ENCODE measurements at regions not wholly inside any gene's neighbourhood (a gene's known extent, or its start where the extent isn't known, plus 50 kb on each side); places are given as distances from the start of the nearest gene placed in this dataset.
"Not testable (repeated sequence)": the region's sequence is repeated elsewhere in the genome, so short reads cannot be mapped to it uniquely, and the experiment has no call there.

DNA sequence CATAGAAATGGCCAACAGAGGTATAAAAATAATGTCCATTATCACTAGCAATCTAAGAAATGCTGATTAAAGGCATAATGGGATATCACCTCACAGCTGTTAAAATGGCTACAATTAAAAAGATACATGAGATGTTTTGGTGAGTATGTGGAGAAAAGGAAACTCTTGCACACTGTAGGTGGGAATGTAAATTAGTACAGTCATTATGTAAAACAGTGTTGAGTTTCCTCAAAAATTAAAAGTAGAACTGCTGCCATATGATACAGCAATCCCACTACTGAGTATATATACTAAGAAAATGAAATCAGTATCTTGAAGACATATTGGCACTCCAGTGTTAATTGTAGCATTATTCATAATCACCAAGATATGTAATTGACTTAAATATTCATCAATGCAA lies 982.2 kb upstream of the EPHA6 start:
- no peak for DNase-seq

GRCh38 chr3:95860628-95861027 lies 953.8 kb upstream of the EPHA6 start:
- not testable (repeated sequence) for DNase-seq

DNA sequence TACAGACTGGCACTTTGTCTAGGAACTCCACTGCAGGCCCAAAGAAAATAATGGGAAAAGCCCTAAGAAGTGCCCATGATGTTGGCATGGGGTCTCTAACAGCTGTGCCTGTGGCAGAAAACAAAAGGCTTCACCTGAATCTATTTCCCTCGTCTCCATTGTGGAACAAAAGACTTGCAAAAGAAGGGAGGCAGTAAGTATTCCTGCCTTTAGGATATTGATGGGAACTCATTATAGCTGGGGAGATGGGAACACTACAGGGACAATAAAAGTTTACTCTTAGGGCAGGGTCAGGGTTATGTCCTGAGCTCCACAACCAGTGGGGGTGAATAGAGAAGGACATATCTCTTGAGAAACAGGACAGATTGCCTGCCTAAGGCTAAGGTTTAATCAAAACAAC lies 930.6 kb upstream of the EPHA6 start:
- no peak for DNase-seq

- no peak for DNase-seq
Observed at GRCh38 chr3:95886616-95887015, 927.8 kb upstream of the EPHA6 start.

DNA sequence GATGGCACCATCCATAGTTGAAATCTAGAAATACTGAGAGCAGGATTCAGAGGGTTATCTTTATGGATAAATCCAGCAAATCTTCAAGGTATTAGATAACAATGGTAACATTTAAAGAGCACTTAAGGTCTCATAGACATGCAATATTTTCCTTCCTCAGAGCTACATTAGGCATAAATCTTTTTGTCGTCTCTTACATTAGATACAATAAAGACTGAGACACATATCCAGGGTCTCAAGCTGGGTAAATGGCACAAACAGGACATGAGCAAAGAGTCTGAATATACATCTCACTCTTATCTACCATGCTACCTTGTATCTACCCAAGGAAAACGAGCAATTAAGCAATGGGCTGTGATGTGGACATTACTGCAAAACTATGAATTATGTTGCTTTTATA lies 927.3 kb upstream of the EPHA6 start:
- no peak for DNase-seq

DNA sequence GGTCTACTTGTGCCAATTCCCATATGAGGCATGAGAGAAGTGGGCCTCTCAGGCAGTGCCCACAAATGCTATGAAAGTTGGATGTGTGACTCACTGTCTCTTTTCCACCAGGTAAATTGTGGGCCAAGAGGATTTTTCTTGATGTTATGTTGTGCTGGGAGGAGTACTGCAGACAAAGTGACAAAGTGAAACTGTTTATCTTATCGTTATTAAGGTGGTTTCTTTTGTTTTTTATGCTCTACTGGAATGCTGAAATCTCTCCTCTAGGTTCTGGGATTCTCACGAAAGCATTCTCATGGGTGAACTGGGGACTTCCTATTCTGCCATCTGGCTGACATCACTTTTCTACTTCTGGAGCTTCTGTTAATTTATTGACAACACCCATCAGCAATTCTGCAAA lies 919.6 kb upstream of the EPHA6 start:
- DNase-seq, result no peak

- DNase-seq, result no peak
Observed at GRCh38 chr3:95899494-95899893, 914.9 kb upstream of the EPHA6 start.

DNA sequence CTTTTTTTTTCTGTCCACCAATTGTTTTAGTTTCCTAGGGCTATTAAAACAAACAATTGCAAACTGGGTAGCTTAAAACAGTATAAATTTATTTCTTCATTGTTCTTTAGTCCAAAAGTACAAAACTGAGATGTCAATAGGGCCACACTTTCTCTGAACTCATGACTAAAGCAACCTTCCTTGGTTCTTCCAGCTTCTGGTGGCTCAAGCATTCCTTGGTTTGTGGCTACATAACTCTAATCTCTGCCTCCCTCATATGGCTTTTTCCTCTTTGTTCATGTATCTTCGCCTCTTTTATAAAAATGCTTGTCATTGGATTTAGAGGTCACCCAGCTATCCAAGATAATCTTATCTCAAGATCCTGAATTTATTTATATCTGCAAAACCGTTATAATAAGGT lies 914.5 kb upstream of the EPHA6 start:
- DNase-seq, result no peak

DNA sequence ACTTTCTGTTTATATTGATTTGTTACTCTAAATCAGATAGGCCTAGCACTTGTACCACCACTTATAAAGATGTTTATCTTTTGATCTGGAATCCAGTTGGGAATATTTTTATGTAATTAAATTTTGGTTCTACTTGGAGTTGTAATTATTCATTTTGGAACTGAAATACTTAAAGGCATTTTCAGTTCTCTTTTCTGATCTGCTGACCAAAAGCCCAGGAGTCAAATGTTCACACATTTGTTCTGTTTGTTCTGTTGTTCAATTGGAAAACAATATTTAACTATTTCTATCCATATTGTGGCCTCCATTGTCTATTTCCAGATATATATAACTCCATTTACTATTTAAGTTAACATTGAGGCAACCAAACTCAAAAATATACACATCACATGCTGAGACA lies 912.4 kb upstream of the EPHA6 start:
- DNase-seq, result no peak

- no peak for DNase-seq
Observed at GRCh38 chr3:95905182-95905581, 909.2 kb upstream of the EPHA6 start.

GRCh38 chr3:95911767-95912166 lies 902.6 kb upstream of the EPHA6 start:
- DNase-seq, result no peak

GRCh38 chr3:95923496-95924210 lies 890.7 kb upstream of the EPHA6 start:
- no peak for DNase-seq

- no peak for DNase-seq
Observed at GRCh38 chr3:95926904-95927501, 887.4 kb upstream of the EPHA6 start.

DNA sequence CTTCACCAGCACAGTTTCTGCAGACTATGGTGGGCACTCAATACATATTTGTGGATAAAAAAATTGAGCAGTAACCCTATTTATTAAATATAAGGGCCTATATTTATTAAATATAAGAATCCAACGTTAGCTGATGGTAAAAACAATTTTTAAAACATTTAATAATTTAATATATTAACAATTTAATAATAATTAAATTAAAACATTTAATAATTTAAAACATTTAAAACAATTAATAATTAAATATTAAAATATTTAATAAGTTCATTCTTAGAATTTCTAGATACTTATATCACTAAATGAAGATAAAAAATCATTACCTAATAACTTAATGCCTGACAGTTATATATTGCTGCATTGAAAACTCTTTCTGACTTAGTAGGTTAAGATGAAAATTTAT lies 880.2 kb upstream of the EPHA6 start:
- no peak for DNase-seq

GRCh38 chr3:95939235-95939809 lies 875.1 kb upstream of the EPHA6 start:
- DNase-seq, result no peak

- no peak for DNase-seq
Observed at GRCh38 chr3:95965704-95966336, 848.6 kb upstream of the EPHA6 start.

DNA sequence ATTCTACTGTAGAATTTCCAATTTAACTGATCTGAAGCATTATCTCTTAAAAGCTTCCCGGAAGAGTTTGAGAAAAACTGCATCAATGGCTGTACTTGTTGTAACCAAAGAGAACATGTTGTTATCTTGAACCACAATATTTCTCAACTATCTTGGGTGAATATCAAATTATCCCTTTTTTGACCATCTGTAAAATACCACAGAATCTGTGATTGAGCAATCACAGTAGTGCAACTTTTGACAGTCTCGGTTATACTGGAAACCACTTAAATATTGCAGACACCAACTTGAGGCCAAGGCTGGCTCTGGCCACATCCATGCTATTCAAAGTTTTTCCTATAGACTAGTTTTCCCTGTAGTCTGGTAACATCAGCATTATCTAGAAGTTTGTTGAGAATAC lies 842.8 kb upstream of the EPHA6 start:
- no peak for DNase-seq

DNA sequence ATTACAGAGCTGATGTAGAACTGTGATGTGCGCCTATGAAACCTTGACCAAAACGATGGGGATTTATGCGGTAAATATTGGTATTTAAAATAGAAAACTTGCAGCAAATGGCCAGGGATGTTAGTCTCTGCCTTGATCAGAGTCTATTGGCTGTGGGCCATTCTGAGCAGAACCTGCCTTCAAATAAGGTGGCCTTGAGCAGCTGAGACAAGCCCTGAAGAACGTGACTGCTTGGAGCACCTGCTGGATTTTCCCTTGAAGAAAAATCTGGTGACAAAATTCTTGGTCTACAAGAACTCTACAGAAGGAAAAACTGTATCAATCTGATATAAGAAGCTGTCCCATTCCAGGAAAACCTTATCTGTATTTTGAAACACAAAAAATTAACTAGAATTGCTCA lies 820.1 kb upstream of the EPHA6 start:
- no peak for DNase-seq

DNA sequence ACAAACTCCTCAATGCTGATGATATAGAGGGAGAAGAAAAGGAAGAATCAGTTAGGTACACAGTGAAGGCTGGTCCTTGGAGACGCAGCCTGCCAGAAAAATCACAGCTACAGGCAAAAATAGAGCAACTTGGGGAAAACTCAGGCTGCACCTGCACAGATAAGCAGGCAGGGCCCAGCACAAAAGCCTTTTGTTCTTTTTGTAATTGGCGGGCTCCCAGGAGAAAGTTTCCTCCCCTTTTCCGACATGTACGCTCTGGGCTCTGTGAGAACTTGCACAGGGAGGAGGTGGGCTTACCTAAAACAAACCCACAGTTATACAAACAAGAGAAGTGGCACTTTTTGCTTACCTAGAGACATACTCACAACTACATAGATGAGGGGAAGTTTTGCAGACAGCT lies 813.4 kb upstream of the EPHA6 start:
- no peak for DNase-seq

- no peak for DNase-seq
Observed at GRCh38 chr3:96007650-96008195, 806.7 kb upstream of the EPHA6 start.

- no peak for DNase-seq
Observed at GRCh38 chr3:96012939-96013338, 801.5 kb upstream of the EPHA6 start.

- no peak for DNase-seq
Observed at GRCh38 chr3:96017556-96017955, 796.8 kb upstream of the EPHA6 start.

DNA sequence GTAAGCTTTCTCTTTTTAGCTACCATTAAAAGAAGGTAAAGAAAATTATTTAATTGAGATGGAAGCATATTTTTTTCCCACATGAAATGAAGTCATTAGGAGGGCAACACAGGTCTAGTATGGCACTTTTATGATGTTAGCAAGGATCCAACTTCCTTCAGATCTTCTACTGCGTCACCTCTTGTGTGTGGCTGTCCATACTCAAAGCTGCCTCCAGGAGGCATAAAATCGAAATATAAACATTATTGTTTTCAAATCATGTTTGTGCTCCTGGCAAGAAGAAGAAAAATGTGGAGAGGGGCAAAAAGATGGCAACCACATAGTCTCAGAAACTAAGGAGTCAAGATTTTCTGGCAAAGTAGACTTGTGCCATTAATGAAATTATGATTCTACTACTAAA lies 791.7 kb upstream of the EPHA6 start:
- no peak for DNase-seq

GRCh38 chr3:96027718-96028117 lies 786.7 kb upstream of the EPHA6 start:
- no peak for DNase-seq
